HepG2 (cell line): ENCODE measurements at regions not wholly inside any gene's neighbourhood (a gene's known extent, or its start where the extent isn't known, plus 50 kb on each side); places are given as distances from the start of the nearest gene placed in this dataset.

ENCODE experiments used
- ATAC-seq: fragments of 200-7000 bp; cut with Tn5 transposase; 3 replicates; pipeline ENCODE4 v1.9.1; 2020; ENCODE audit warnings: mild to moderate bottlenecking, moderate library complexity
- BruUV-seq: library from RNA; stranded (reverse); fragments of 400-500 nt; replicated peaks from 2 replicates; lab custom pipeline; 2021; lab: Mats Ljungman, UMichigan
- CTCF ChIA-PET: fragments of 300-600 bp; formaldehyde crosslinking; extraction: SDS; loops from one replicate; lab custom pipeline; 2021; ENCODE audit warnings: low total read pairs, inconsistent platforms, low intra/inter-chr PET ratio; lab: Yijun Ruan, JAX
- POLR2A ChIA-PET: fragments of 350-600 bp; sonication (Branson Sonifier 250); formaldehyde crosslinking; loops from one replicate; lab custom pipeline; 2020; ENCODE audit warnings: antibody characterized with exemption, inconsistent platforms; lab: Yijun Ruan, JAX
- DNase-seq: peaks from one replicate; pipeline ENCODE4 v3.0.0-alpha.2; 2015; ENCODE audit warnings: low spot score
- FAIRE-seq: peaks from 3 replicates; lab custom pipeline; 2011; peaks lifted over from hg19 to GRCh38; lab: Jason Lieb, UNC
- H2AFZ ChIP-seq: one replicate; pipeline ENCODE4 v1.6.1; 2011; ENCODE audit warnings: low read length, inconsistent platforms
- H3K27ac ChIP-seq: fragments of 300-600 bp; 3 replicates; pipeline ENCODE4 v1.8.0; 2011; ENCODE audit warnings: mixed run types, mild to moderate bottlenecking, mixed read lengths, low read length, inconsistent platforms; ENCODE audit not compliant: insufficient read depth; ENCODE audit errors: extremely low read length
- H3K27me3 ChIP-seq, 2 experiments: fragments of 200-600 bp in 1 of 2; 2 replicates in 1 of 2; 3 replicates in 1 of 2; pipeline versions ENCODE4 v1.6.0 to v1.8.0; 2011; ENCODE audit warnings: low read length in 2 of 2, mild to moderate bottlenecking in 2 of 2, moderate library complexity in 2 of 2, inconsistent platforms in 1 of 2; ENCODE audit not compliant: insufficient read depth in 2 of 2, control insufficient read depth in 1 of 2
- H3K36me3 ChIP-seq, 2 experiments: fragments of 200-600 bp in 1 of 2; replicated peaks in 1 of 2; 2 replicates in 1 of 2; 3 replicates in 1 of 2; pipeline versions ENCODE4 v1.5.1 to v1.8.0; 2011; ENCODE audit warnings: low read length in 2 of 2, inconsistent platforms in 1 of 2; ENCODE audit not compliant: insufficient read depth in 2 of 2, control insufficient read depth in 1 of 2
- H3K4me1 ChIP-seq: 2 replicates; pipeline ENCODE4 v1.5.1; 2012; ENCODE audit warnings: low read length, inconsistent platforms; ENCODE audit not compliant: insufficient read depth
- H3K4me2 ChIP-seq: 2 replicates; pipeline ENCODE4 v1.6.0; 2011; ENCODE audit warnings: low read depth, low read length, inconsistent platforms
- H3K4me3 ChIP-seq, 3 experiments: fragments of 200-600 bp in 1 of 3; sonication (generic), shearing (Covaris generic) in 1 of 3; replicated peaks in 1 of 3; 2 replicates each; pipeline ENCODE4 v1.5.1; 2011 to 2016; ENCODE audit warnings: low read length in 3 of 3, inconsistent platforms in 2 of 3, low read depth in 2 of 3, mild to moderate bottlenecking in 2 of 3, control low read depth in 1 of 3, mixed read lengths in 1 of 3; ENCODE audit not compliant: insufficient read depth in 1 of 3
- H3K79me2 ChIP-seq: one replicate; pipeline ENCODE4 v1.6.1; 2011; ENCODE audit warnings: low read length, inconsistent platforms; ENCODE audit not compliant: insufficient read depth
- H3K9ac ChIP-seq: 2 replicates; pipeline ENCODE4 v1.6.0; 2011; ENCODE audit warnings: mild to moderate bottlenecking, low read depth, low read length, inconsistent platforms; ENCODE audit not compliant: insufficient read depth
- H3K9me3 ChIP-seq: 2 replicates; pipeline ENCODE4 v1.5.1; 2012; ENCODE audit warnings: mild to moderate bottlenecking, low read length
- H4K20me1 ChIP-seq: 2 replicates; pipeline ENCODE4 v1.6.0; 2011; ENCODE audit warnings: inconsistent platforms, mild to moderate bottlenecking, low read length, moderate library complexity; ENCODE audit not compliant: insufficient read depth
- ATF1 ChIP-seq: IDR thresholded peaks from 2 replicates; pipeline ENCODE4 v1.6.1; 2016; ENCODE audit warnings: mild to moderate bottlenecking, control low read depth
- FOXC1 ChIP-seq: sonication (generic); formaldehyde crosslinking; IDR thresholded peaks from 2 replicates; pipeline ENCODE4 v1.8.0; 2022; ENCODE audit warnings: mild to moderate bottlenecking, missing genetic modification reagents, borderline replicate concordance
- FOXM1 ChIP-seq: sonication (generic); formaldehyde crosslinking; IDR thresholded peaks from 2 replicates; pipeline ENCODE4 v1.5.0; 2020; ENCODE audit warnings: missing genetic modification reagents
- HNF4G ChIP-seq, 2 experiments: sonication (generic) in 1 of 2; formaldehyde crosslinking in 1 of 2; IDR thresholded peaks; 2 replicates each; pipeline versions ENCODE4 v1.4.0 to v1.6.1; 2011 to 2020; ENCODE audit warnings: borderline replicate concordance in 2 of 2, low read depth in 2 of 2, mild to moderate bottlenecking in 2 of 2, low read length in 1 of 2, missing genetic modification reagents in 1 of 2, moderate library complexity in 1 of 2
- KMT2B ChIP-seq: IDR thresholded peaks from 2 replicates; pipeline ENCODE4 v1.6.1; 2016; ENCODE audit warnings: missing genetic modification reagents, missing compliant biosample characterization
- MEIS1 ChIP-seq: sonication (generic); formaldehyde crosslinking; IDR thresholded peaks from 2 replicates; pipeline ENCODE4 v1.9.0; 2021; ENCODE audit warnings: mild to moderate bottlenecking, missing genetic modification reagents, moderate library complexity, borderline replicate concordance
- REXO4 ChIP-seq: sonication (generic); formaldehyde crosslinking; IDR thresholded peaks from 2 replicates; pipeline ENCODE4 v1.8.0; 2022; ENCODE audit warnings: missing genetic modification reagents, mild to moderate bottlenecking, borderline replicate concordance
- RXRA ChIP-seq: sonication (generic); formaldehyde crosslinking; IDR thresholded peaks from 2 replicates; pipeline ENCODE4 v1.5.1; 2020; ENCODE audit warnings: missing genetic modification reagents
- YEATS2 ChIP-seq: sonication (generic); formaldehyde crosslinking; IDR thresholded peaks from 2 replicates; pipeline ENCODE4 v1.4.0; 2020; ENCODE audit warnings: missing genetic modification reagents, borderline replicate concordance
- ZNF10 ChIP-seq: sonication (generic); formaldehyde crosslinking; IDR thresholded peaks from 2 replicates; pipeline ENCODE4 v1.4.0; 2020; ENCODE audit warnings: mild to moderate bottlenecking, low read depth, missing genetic modification reagents, borderline replicate concordance
- ZNF260 ChIP-seq: sonication (generic); formaldehyde crosslinking; IDR thresholded peaks from 2 replicates; pipeline ENCODE4 v1.4.0; 2020; ENCODE audit warnings: missing genetic modification reagents, low read depth, mild to moderate bottlenecking, borderline replicate concordance
- ZNF468 ChIP-seq: sonication (generic); formaldehyde crosslinking; IDR thresholded peaks from 2 replicates; pipeline ENCODE4 v1.8.0; 2022; ENCODE audit warnings: mild to moderate bottlenecking, moderate library complexity, missing genetic modification reagents
- ZNF557 ChIP-seq: sonication (generic); formaldehyde crosslinking; IDR thresholded peaks from 2 replicates; pipeline ENCODE4 v1.4.0; 2020; ENCODE audit warnings: missing genetic modification reagents
- WGBS: methylation state at CpG from one replicate; pipeline ENCODE4 v1.1.6; 2017; ENCODE audit warnings: low lambda C conversion rate; 5-methylcytosine and 5-hydroxymethylcytosine counted together
- in situ Hi-C: cut with HindIII; loops from 2 replicates; pipeline ENCODE4 v1.10.0; 2017; ENCODE audit warnings: low pct_unique_long_range_greater_than_20kb; ENCODE audit not compliant: extremely low pct_ligation_motif_present
- intact Hi-C: fragments of 100-400 bp; cut with micrococcal nuclease; formaldehyde crosslinking; loops from one replicate; pipeline ENCODE4 v1.10.0; 2022; ENCODE audit not compliant: unreplicated experiment
- TF ChIP-seq, protein P1 (sequence below): sonication (generic); formaldehyde crosslinking; conservative IDR thresholded peaks from 2 replicates; pipeline ENCODE4 v1.8.1; 2023; ENCODE audit warnings: missing genetic modification reagents
- TF ChIP-seq, protein P2 (sequence below): sonication (generic); formaldehyde crosslinking; IDR thresholded peaks from 2 replicates; pipeline ENCODE4 v1.4.0; 2020; ENCODE audit warnings: missing genetic modification reagents
- TF ChIP-seq, protein P3 (sequence below): sonication (generic); formaldehyde crosslinking; IDR thresholded peaks from 2 replicates; pipeline ENCODE4 v1.8.0; 2022; ENCODE audit warnings: missing genetic modification reagents, low read depth, mild to moderate bottlenecking, borderline replicate concordance
- TF ChIP-seq, protein P4 (sequence below): sonication (generic); formaldehyde crosslinking; IDR thresholded peaks from 2 replicates; pipeline ENCODE4 v1.8.1; 2023; ENCODE audit warnings: missing genetic modification reagents, inconsistent platforms, borderline replicate concordance

DNA sequence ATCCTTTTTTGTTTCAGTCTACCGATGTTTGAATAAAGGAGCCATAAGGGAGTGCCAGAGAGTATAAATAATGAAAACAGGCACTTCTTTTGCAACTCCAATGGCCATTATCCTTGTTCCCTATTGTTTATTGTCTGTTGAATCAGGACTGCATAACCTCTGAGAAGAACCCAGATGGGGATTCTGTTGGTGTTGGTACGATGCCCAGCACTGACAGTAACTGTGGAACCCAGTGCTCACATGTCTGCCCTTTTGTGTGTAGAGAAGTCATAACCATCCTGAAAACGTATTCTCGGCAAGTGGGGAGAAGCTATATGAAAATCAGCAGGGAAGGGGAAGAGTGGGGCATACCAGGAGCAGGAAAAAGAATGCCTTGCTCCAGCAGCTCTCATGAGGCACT is 195.1 kb upstream of the EDNRA start:
- no peaks in the 10 kb centered on the region for H4K20me1 ChIP-seq
- ChIA-PET CTCF (no interaction called here), POLR2A (no interaction called here)
- no peak overlapping the region for H3K4me2 ChIP-seq
- ATAC-seq (no peak), DNase-seq (no peak), FAIRE-seq (no peak)
- no peak overlapping the region for H2AFZ ChIP-seq
- in situ Hi-C loops (no loop called here), intact Hi-C loops (no loop called here)
- WGBS = 11% methylated on average over 4 of the region's 4 CpGs
- H3K36me3 ChIP-seq = no peaks in the 10 kb centered on the region
- H3K79me2 ChIP-seq = no peaks in the 10 kb centered on the region
- no TSS peak for BruUV-seq
- H3K27me3 ChIP-seq = no peaks in the 10 kb centered on the region
- H3K9me3 ChIP-seq = peaks cover 5% of the 10 kb centered on the region; the same call in 1 of the 2 replicates
- H3K4me1 ChIP-seq = no peaks in the 10 kb centered on the region
- H3K9ac ChIP-seq = no peak overlapping the region
- no peak overlapping the region for H3K27ac ChIP-seq
- no peak overlapping the region for H3K4me3 ChIP-seq
- TF ChIP-seq YEATS2 (CRISPR knock-in tag) (no peak), MEIS1 (no peak), FOXM1 (CRISPR knock-in tag) (no peak), KMT2B (CRISPR knock-in tag) (no peak), ZNF557 (CRISPR knock-in tag) (no peak), ZNF468 (CRISPR knock-in tag) (no peak), ZNF260 (CRISPR knock-in tag) (no peak), HNF4G (IDR thresholded peaks at IDR 0.05; ENCODE audit: borderline replicate concordance, low read depth, low read length) (no peak), HNF4G (CRISPR knock-in tag; IDR thresholded peaks at IDR 0.05; ENCODE audit: borderline replicate concordance, low read depth) (no peak), RXRA (CRISPR knock-in tag) (no peak), ZNF10 (no peak), ATF1 (CRISPR knock-in tag) (no peak), REXO4 (CRISPR knock-in tag) (no peak), FOXC1 (CRISPR knock-in tag) (no peak)
- TF ChIP-seq, protein P1, sequence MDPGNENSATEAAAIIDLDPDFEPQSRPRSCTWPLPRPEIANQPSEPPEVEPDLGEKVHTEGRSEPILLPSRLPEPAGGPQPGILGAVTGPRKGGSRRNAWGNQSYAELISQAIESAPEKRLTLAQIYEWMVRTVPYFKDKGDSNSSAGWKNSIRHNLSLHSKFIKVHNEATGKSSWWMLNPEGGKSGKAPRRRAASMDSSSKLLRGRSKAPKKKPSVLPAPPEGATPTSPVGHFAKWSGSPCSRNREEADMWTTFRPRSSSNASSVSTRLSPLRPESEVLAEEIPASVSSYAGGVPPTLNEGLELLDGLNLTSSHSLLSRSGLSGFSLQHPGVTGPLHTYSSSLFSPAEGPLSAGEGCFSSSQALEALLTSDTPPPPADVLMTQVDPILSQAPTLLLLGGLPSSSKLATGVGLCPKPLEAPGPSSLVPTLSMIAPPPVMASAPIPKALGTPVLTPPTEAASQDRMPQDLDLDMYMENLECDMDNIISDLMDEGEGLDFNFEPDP (CRISPR knock-in tag) = no peak
- TF ChIP-seq, protein P2, sequence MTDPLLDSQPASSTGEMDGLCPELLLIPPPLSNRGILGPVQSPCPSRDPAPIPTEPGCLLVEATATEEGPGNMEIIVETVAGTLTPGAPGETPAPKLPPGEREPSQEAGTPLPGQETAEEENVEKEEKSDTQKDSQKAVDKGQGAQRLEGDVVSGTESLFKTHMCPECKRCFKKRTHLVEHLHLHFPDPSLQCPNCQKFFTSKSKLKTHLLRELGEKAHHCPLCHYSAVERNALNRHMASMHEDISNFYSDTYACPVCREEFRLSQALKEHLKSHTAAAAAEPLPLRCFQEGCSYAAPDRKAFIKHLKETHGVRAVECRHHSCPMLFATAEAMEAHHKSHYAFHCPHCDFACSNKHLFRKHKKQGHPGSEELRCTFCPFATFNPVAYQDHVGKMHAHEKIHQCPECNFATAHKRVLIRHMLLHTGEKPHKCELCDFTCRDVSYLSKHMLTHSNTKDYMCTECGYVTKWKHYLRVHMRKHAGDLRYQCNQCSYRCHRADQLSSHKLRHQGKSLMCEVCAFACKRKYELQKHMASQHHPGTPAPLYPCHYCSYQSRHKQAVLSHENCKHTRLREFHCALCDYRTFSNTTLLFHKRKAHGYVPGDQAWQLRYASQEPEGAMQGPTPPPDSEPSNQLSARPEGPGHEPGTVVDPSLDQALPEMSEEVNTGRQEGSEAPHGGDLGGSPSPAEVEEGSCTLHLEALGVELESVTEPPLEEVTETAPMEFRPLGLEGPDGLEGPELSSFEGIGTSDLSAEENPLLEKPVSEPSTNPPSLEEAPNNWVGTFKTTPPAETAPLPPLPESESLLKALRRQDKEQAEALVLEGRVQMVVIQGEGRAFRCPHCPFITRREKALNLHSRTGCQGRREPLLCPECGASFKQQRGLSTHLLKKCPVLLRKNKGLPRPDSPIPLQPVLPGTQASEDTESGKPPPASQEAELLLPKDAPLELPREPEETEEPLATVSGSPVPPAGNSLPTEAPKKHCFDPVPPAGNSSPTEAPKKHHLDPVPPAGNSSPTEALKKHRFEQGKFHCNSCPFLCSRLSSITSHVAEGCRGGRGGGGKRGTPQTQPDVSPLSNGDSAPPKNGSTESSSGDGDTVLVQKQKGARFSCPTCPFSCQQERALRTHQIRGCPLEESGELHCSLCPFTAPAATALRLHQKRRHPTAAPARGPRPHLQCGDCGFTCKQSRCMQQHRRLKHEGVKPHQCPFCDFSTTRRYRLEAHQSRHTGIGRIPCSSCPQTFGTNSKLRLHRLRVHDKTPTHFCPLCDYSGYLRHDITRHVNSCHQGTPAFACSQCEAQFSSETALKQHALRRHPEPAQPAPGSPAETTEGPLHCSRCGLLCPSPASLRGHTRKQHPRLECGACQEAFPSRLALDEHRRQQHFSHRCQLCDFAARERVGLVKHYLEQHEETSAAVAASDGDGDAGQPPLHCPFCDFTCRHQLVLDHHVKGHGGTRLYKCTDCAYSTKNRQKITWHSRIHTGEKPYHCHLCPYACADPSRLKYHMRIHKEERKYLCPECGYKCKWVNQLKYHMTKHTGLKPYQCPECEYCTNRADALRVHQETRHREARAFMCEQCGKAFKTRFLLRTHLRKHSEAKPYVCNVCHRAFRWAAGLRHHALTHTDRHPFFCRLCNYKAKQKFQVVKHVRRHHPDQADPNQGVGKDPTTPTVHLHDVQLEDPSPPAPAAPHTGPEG = no peak
- TF ChIP-seq, protein P3, sequence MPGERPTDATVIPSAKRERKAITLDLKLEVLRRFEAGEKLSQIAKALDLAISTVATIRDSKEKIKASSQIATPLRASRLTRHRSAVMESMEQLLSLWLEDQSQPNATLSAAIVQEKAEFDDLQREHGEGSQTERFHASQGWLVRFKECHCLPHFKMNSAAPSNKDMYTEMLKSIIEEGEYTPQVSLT = no peak
- TF ChIP-seq, protein P4, sequence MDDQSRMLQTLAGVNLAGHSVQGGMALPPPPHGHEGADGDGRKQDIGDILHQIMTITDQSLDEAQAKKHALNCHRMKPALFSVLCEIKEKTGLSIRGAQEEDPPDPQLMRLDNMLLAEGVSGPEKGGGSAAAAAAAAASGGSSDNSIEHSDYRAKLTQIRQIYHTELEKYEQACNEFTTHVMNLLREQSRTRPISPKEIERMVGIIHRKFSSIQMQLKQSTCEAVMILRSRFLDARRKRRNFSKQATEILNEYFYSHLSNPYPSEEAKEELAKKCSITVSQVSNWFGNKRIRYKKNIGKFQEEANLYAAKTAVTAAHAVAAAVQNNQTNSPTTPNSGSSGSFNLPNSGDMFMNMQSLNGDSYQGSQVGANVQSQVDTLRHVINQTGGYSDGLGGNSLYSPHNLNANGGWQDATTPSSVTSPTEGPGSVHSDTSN = no peak
